ENCODE measurements at regions not wholly inside any gene's neighbourhood (a gene's known extent, or its start where the extent isn't known, plus 50 kb on each side); places are given as distances from the start of the nearest gene placed in this dataset.

DNA sequence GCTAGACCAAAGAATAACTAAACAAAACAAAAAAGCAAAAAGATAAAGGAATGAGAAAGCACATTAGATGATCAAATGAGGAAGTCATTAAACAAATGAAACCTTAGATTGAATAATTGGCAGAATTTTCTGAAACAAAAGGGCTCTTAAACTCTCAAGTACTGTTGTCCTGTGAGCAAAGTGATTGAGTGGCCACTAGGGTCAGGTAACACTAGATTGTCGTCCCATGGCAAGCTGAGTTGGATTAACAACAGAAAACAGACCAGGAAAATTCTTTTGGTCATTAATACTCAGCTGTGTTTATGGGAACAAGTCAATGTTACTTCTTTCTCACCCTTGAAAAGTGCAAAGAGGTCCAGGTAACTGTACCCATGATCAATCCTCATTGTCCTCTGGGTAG, 81.6 kb upstream of the MRPS30 start:
- TF ChIP-seq, protein P1, sequence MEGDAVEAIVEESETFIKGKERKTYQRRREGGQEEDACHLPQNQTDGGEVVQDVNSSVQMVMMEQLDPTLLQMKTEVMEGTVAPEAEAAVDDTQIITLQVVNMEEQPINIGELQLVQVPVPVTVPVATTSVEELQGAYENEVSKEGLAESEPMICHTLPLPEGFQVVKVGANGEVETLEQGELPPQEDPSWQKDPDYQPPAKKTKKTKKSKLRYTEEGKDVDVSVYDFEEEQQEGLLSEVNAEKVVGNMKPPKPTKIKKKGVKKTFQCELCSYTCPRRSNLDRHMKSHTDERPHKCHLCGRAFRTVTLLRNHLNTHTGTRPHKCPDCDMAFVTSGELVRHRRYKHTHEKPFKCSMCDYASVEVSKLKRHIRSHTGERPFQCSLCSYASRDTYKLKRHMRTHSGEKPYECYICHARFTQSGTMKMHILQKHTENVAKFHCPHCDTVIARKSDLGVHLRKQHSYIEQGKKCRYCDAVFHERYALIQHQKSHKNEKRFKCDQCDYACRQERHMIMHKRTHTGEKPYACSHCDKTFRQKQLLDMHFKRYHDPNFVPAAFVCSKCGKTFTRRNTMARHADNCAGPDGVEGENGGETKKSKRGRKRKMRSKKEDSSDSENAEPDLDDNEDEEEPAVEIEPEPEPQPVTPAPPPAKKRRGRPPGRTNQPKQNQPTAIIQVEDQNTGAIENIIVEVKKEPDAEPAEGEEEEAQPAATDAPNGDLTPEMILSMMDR (IDR thresholded peaks at IDR 0.05; ENCODE audit: insufficient read depth, low read depth, low read length) = no peak
- no peak for TF ChIP-seq EZH2 (IDR thresholded peaks at IDR 0.05; ENCODE audit: insufficient read depth, low read length)

All from astrocyte (in vitro differentiated cells and primary cell).